SK-N-SH (cell line): ENCODE measurements at regions not wholly inside any gene's neighbourhood (a gene's known extent, or its start where the extent isn't known, plus 50 kb on each side); places are given as distances from the start of the nearest gene placed in this dataset.

Experiments
- EP300 ChIP-seq, 2 experiments: IDR thresholded peaks; 2 replicates each; pipeline versions ENCODE4 v1.4.0 to v1.6.1; 2012; ENCODE audit warnings: borderline replicate concordance in 1 of 2, low read depth in 1 of 2, low read length in 1 of 2
- EZH2phosphoT487 ChIP-seq: fragments of 200-600 bp; sonication (generic); IDR thresholded peaks from 2 replicates; pipeline ENCODE4 v1.6.1; 2017; ENCODE audit warnings: low read depth, mixed run types, mild to moderate bottlenecking, antibody characterized with exemption, moderate library complexity, borderline replicate concordance
- FOXM1 ChIP-seq: IDR thresholded peaks from 2 replicates; pipeline ENCODE4 v1.4.0; 2012; ENCODE audit warnings: low read depth, mild to moderate bottlenecking
- JUND ChIP-seq: IDR thresholded peaks from 2 replicates; pipeline ENCODE4 v1.4.0; 2012
- MEF2A ChIP-seq: IDR thresholded peaks from 2 replicates; pipeline ENCODE4 v1.4.0; 2012; ENCODE audit warnings: low read depth, borderline replicate concordance
- NRF1 ChIP-seq: IDR thresholded peaks from 2 replicates; pipeline ENCODE4 v1.6.1; 2012; ENCODE audit warnings: low read depth, mild to moderate bottlenecking, low read length
- RCOR1 ChIP-seq: fragments of 150-350 bp; IDR thresholded peaks from 2 replicates; pipeline ENCODE4 v1.6.1; 2017; ENCODE audit warnings: antibody characterized with exemption, low read length
- RFX5 ChIP-seq: IDR thresholded peaks from 2 replicates; pipeline ENCODE4 v1.6.1; 2012; ENCODE audit warnings: mild to moderate bottlenecking, improper control_type of control experiment, low read length
- SMC3 ChIP-seq: IDR thresholded peaks from 2 replicates; pipeline ENCODE4 v1.6.1; 2012; ENCODE audit warnings: low read depth, low read length, improper control_type of control experiment
- TAF1 ChIP-seq: IDR thresholded peaks from 2 replicates; pipeline ENCODE4 v1.6.1; 2012; ENCODE audit warnings: low read depth, mild to moderate bottlenecking, low read length, moderate library complexity, borderline replicate concordance
- TEAD4 ChIP-seq: IDR thresholded peaks from 2 replicates; pipeline ENCODE4 v1.4.0; 2012; ENCODE audit warnings: mild to moderate bottlenecking, borderline replicate concordance; ENCODE audit not compliant: insufficient read depth
- YY1 ChIP-seq: IDR thresholded peaks from 2 replicates; pipeline ENCODE4 v1.4.0; 2012; ENCODE audit warnings: low read depth, mild to moderate bottlenecking
- TF ChIP-seq, protein P1 (sequence below): fragments of 200-600 bp; sonication (generic); IDR thresholded peaks from 2 replicates; pipeline ENCODE4 v1.6.1; 2017; ENCODE audit warnings: antibody characterized with exemption, mild to moderate bottlenecking, moderate library complexity
- TF ChIP-seq, protein P2 (sequence below): fragments of 150-350 bp; IDR thresholded peaks from 2 replicates; pipeline ENCODE4 v1.6.1; 2016; ENCODE audit warnings: mild to moderate bottlenecking, low read depth, low read length

DNA sequence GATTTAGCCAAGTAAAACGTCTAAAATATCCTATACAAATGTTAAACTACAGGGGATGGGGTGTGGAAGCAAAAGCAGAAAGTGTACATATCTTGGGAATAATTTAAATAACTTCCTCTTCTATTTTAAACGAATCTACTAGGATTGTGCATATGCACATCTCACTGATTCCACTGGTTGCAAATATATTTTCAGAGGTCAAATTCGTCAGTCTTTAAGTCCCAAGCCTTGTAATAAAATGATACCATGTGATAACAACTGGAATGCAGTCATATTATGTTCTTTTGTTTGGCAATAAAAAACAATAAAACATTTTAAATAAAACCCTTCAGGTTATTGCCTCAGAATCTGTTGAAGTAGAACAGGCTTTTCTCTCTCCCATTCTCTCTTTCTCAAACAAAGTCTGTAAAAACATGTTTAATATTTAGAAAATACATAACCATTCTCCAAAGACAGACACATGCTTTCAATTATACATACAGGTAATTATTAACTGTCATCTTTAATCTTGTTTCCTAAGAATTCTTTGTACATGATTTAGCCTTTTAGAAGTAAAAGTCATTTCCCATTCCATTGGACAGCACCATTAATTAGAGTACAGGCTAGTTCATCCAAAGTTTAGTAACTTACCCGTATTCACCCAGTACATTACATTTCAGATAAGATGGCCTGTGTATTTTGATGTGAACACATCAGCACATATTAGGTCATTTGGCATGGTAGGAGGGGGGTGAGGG, 421.1 kb downstream of the PCDH7 start:
- TF ChIP-seq, protein P1, sequence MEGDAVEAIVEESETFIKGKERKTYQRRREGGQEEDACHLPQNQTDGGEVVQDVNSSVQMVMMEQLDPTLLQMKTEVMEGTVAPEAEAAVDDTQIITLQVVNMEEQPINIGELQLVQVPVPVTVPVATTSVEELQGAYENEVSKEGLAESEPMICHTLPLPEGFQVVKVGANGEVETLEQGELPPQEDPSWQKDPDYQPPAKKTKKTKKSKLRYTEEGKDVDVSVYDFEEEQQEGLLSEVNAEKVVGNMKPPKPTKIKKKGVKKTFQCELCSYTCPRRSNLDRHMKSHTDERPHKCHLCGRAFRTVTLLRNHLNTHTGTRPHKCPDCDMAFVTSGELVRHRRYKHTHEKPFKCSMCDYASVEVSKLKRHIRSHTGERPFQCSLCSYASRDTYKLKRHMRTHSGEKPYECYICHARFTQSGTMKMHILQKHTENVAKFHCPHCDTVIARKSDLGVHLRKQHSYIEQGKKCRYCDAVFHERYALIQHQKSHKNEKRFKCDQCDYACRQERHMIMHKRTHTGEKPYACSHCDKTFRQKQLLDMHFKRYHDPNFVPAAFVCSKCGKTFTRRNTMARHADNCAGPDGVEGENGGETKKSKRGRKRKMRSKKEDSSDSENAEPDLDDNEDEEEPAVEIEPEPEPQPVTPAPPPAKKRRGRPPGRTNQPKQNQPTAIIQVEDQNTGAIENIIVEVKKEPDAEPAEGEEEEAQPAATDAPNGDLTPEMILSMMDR, result no peak
- no peak for TF ChIP-seq EP300 (IDR thresholded peaks at IDR 0.05; ENCODE audit: borderline replicate concordance in 1 of 2, low read depth in 1 of 2, low read length in 1 of 2)
- no peak for TF ChIP-seq TAF1
- no peak for TF ChIP-seq YY1
- no peak for TF ChIP-seq MEF2A
- no peak for TF ChIP-seq EZH2phosphoT487
- TF ChIP-seq JUND, result no peak
- no peak for TF ChIP-seq FOXM1
- TF ChIP-seq TEAD4, result no peak
- no peak for TF ChIP-seq RCOR1
- TF ChIP-seq RFX5, result no peak
- TF ChIP-seq NRF1, result no peak
- no peak for TF ChIP-seq SMC3
- TF ChIP-seq, protein P2, sequence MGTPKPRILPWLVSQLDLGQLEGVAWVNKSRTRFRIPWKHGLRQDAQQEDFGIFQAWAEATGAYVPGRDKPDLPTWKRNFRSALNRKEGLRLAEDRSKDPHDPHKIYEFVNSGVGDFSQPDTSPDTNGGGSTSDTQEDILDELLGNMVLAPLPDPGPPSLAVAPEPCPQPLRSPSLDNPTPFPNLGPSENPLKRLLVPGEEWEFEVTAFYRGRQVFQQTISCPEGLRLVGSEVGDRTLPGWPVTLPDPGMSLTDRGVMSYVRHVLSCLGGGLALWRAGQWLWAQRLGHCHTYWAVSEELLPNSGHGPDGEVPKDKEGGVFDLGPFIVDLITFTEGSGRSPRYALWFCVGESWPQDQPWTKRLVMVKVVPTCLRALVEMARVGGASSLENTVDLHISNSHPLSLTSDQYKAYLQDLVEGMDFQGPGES, result no peak
